ENCODE measurements at regions not wholly inside any gene's neighbourhood (a gene's known extent, or its start where the extent isn't known, plus 50 kb on each side); places are given as distances from the start of the nearest gene placed in this dataset.

- FAIRE-seq (no peak), DNase-seq (ENCODE audit: low read depth) (no peak)
- TF ChIP-seq CTCF (IDR thresholded peaks at IDR 0.05; ENCODE audit: insufficient read depth, low read length, severe bottlenecking), result no peak
Measured at GRCh38 chr1:201692555-201693394, 136.2 kb upstream of the IPO9 start.

GRCh38 chr1:201693890-201694607 is 134.9 kb upstream of the IPO9 start:
- no peak for TF ChIP-seq CTCF (IDR thresholded peaks at IDR 0.05; ENCODE audit: insufficient read depth, low read length, severe bottlenecking)
- Histone ChIP-seq H3K36me3 (ENCODE audit: control insufficient read depth, insufficient read depth, low read length) (no peaks in the 10 kb centered on the region), H3K27me3 (ENCODE audit: control insufficient read depth, insufficient read depth, low read length) (no peaks in the 10 kb centered on the region), H3K4me3 (ENCODE audit: low read depth, low read length) (no peak overlapping the region)
- no peak for FAIRE-seq
- DNase-seq (ENCODE audit: low read depth), result no peak

More at GRCh38 chr1:201692555-201693394, 136.2 kb upstream of the IPO9 start:
- Histone ChIP-seq H3K27me3 (ENCODE audit: control insufficient read depth, insufficient read depth, low read length) (no peaks in the 10 kb centered on the region), H3K4me3 (ENCODE audit: low read depth, low read length) (no peak overlapping the region), H3K36me3 (ENCODE audit: control insufficient read depth, insufficient read depth, low read length) (no peaks in the 10 kb centered on the region)

- FAIRE-seq, result no peak
Measured at GRCh38 chr1:201694608-201695335, 134.2 kb upstream of the IPO9 start.

GRCh38 chr1:201695607-201696006 is 133.3 kb upstream of the IPO9 start:
- FAIRE-seq (no peak), DNase-seq (ENCODE audit: low read depth) (no peak)
- H3K4me3 ChIP-seq (ENCODE audit: low read depth, low read length), result no peak overlapping the region
- H3K27me3 ChIP-seq (ENCODE audit: control insufficient read depth, insufficient read depth, low read length), result no peaks in the 10 kb centered on the region
- no peaks in the 10 kb centered on the region for H3K36me3 ChIP-seq (ENCODE audit: control insufficient read depth, insufficient read depth, low read length)
- no peak for TF ChIP-seq CTCF (IDR thresholded peaks at IDR 0.05; ENCODE audit: insufficient read depth, low read length, severe bottlenecking)

More at GRCh38 chr1:201694608-201695335, 134.2 kb upstream of the IPO9 start:
- DNase-seq (ENCODE audit: low read depth), result no peak
- H3K4me3 ChIP-seq (ENCODE audit: low read depth, low read length), result no peak overlapping the region
- H3K36me3 ChIP-seq (ENCODE audit: control insufficient read depth, insufficient read depth, low read length), result no peaks in the 10 kb centered on the region
- H3K27me3 ChIP-seq (ENCODE audit: control insufficient read depth, insufficient read depth, low read length), result no peaks in the 10 kb centered on the region
- TF ChIP-seq CTCF (IDR thresholded peaks at IDR 0.05; ENCODE audit: insufficient read depth, low read length, severe bottlenecking), result no peak

- Histone ChIP-seq H3K4me3 (ENCODE audit: low read depth, low read length) (no peak overlapping the region), H3K27me3 (ENCODE audit: control insufficient read depth, insufficient read depth, low read length) (no peaks in the 10 kb centered on the region), H3K36me3 (ENCODE audit: control insufficient read depth, insufficient read depth, low read length) (no peaks in the 10 kb centered on the region)
- DNase-seq (ENCODE audit: low read depth), result no peak
- no peak for TF ChIP-seq CTCF (IDR thresholded peaks at IDR 0.05; ENCODE audit: insufficient read depth, low read length, severe bottlenecking)
- FAIRE-seq, result no peak
Measured at GRCh38 chr1:201696217-201696761, 132.7 kb upstream of the IPO9 start.
